ENCODE measurements at regions not wholly inside any gene's neighbourhood (a gene's known extent, or its start where the extent isn't known, plus 50 kb on each side); places are given as distances from the start of the nearest gene placed in this dataset.
"Not testable (repeated sequence)": the region's sequence is repeated elsewhere in the genome, so short reads cannot be mapped to it uniquely, and the experiment has no call there.

DNA sequence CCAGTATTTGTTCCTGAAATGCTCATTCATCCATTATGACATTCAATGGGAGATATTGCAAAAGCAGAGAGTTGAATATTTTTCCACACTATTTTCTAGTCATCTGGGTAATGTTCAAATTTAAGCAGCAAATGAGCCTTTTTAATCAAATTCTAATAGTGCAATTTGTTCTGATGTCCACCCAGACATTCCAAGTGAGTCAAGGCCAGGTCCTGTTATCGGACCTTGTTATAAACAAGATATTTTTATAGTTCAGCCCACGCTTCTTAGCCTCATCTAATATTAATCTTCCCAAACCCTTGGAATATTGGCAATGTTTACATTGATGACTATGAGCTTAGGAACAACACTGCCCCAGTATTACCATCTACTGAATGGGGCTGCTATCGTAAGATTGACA, 500.1 kb upstream of the PHF14 start:
- no peak for DNase-seq (ENCODE audit: low read depth, low spot score)
- CTCF ChIA-PET, result no interaction called here

DNA sequence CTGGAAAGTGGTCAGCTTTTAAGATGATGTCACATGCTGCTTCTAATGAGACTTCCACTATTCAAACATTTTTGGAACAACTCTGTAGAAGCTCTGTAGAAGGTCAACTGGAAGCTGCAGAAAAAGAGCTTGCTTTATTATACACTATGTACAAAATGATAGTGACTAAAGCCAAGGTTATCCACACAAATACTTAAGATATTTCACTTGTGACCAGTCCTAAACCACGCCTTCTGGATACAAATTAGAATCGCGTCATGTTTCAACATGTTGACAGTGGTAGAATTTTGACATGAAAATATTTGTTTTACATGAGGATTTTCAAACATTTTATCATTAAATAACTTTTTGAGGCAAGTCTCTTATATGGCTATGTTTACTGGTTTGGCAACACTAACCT, 499.6 kb upstream of the PHF14 start:
- no peak for DNase-seq (ENCODE audit: low read depth, low spot score)
- TF ChIP-seq, protein P1, sequence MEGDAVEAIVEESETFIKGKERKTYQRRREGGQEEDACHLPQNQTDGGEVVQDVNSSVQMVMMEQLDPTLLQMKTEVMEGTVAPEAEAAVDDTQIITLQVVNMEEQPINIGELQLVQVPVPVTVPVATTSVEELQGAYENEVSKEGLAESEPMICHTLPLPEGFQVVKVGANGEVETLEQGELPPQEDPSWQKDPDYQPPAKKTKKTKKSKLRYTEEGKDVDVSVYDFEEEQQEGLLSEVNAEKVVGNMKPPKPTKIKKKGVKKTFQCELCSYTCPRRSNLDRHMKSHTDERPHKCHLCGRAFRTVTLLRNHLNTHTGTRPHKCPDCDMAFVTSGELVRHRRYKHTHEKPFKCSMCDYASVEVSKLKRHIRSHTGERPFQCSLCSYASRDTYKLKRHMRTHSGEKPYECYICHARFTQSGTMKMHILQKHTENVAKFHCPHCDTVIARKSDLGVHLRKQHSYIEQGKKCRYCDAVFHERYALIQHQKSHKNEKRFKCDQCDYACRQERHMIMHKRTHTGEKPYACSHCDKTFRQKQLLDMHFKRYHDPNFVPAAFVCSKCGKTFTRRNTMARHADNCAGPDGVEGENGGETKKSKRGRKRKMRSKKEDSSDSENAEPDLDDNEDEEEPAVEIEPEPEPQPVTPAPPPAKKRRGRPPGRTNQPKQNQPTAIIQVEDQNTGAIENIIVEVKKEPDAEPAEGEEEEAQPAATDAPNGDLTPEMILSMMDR (IDR thresholded peaks at IDR 0.05; ENCODE audit: insufficient read depth, low read length, missing control alignments), result no peak
- POLR2A ChIA-PET, result no interaction called here
- no peak overlapping the region for H3K4me3 ChIP-seq (ENCODE audit: low read depth, low read length)
- CTCF ChIA-PET, result no interaction called here

More for the DNA sequence above, 500.1 kb upstream of the PHF14 start:
- no peak overlapping the region for H3K4me3 ChIP-seq (ENCODE audit: low read depth, low read length)
- POLR2A ChIA-PET, result no interaction called here
- TF ChIP-seq, protein P1 (IDR thresholded peaks at IDR 0.05; ENCODE audit: insufficient read depth, low read length, missing control alignments), result no peak

DNA sequence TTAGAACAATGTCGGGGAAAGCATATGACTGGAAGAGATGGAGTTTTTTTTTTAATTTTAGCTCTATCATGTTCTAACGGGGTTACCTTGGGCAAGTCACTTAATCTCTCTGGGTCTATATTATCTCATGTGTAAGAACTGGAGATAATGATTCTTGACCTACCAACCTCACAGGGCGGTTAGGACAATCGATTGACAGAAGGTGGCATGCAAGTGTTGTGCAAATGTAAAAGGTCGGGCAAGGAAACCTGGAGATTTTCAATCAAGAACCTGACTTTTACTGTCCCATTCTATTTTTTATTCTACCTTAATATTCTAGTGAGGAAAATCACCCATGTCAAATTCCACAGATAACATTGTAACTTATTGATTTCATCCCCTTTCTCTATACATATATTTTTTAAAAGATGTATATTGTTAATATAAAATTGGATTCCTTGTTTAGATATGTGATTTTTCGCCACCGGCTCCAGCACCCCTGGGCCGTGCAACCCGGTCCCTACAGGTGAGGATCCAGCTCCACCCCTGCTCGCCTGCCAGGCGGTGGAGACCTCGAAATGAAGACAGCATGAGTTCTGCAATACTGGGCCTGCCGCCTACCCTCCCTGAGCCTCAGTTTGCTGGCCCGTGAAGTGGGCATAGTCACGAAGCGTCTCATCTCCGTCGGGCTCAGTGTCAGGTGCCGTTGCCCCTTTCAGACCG, 497.6 kb upstream of the PHF14 start:
- H3K4me3 ChIP-seq (ENCODE audit: low read depth, low read length), result no peak overlapping the region
- no peak for DNase-seq (ENCODE audit: low read depth, low spot score)
- TF ChIP-seq, protein P1 (IDR thresholded peaks at IDR 0.05; ENCODE audit: insufficient read depth, low read length, missing control alignments), result no peak
- ChIA-PET POLR2A (no interaction called here), CTCF (no interaction called here)

DNA sequence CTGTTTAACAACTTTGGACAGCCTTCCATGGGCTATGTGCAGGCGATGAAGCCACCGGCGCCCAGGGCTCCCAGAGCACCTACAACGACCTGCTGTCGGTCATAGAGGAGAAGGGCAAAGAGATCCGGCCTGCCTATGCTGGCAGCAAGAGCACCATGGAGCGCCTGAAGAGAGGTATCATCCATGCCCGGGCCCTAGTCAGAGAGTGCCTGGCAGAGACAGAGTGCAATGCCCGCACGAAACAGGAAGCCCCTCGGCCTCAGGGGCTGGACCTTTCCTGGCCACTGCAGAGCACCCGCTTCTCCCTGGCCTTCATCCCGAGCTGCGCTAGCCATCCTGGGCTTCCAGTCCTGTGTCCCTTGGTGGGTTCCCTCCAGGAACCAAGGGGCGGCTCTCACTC, 497.0 kb upstream of the PHF14 start:
- POLR2A ChIA-PET, result no interaction called here
- no peak for DNase-seq (ENCODE audit: low read depth, low spot score)
- H3K4me3 ChIP-seq (ENCODE audit: low read depth, low read length), result no peak overlapping the region
- CTCF ChIA-PET, result no interaction called here
- TF ChIP-seq, protein P1 (IDR thresholded peaks at IDR 0.05; ENCODE audit: insufficient read depth, low read length, missing control alignments), result no peak

DNA sequence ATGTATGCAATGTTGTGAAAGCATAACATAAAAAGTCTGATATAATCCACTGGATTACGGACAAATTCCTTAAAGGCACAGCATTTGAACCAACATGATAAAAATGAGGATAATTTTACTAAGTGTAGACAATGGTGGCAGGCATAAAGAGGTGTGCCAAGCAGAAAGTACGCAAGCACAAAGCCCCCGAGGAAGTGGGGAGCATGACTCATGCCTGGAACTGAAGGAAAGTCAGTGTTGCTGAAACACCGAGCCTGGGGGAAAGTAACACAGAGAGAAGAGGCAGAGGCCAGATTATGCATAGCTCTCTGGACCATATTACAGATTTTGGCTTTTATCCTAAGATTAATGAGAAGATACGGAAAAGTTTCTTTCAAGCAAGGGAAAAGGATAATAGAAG, 490.0 kb upstream of the PHF14 start:
- H3K4me3 ChIP-seq (ENCODE audit: low read depth, low read length), result no peak overlapping the region
- no peak for DNase-seq (ENCODE audit: low read depth, low spot score)
- TF ChIP-seq, protein P1 (IDR thresholded peaks at IDR 0.05; ENCODE audit: insufficient read depth, low read length, missing control alignments), result no peak
- ChIA-PET POLR2A (no interaction called here), CTCF (no interaction called here)

DNA sequence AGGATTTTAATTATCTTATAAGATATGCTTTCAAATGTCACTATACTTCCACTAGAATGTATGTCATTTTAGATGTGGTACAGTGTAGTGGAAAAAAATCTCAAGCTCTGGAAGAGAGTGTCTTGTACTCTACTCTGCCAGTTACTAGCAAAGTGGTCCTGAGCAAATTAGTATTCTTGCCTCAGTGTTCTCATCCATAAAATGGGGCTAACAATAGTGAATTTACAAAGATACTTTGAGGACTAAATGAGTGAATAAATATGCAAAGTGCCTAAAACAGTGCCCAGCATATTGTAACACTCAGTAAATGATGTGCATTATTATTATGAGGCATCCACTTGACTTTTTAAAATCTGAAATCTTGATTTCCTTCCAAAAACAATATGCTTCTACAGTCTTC, 488.9 kb upstream of the PHF14 start:
- TF ChIP-seq, protein P1 (IDR thresholded peaks at IDR 0.05; ENCODE audit: insufficient read depth, low read length, missing control alignments), result no peak
- DNase-seq (ENCODE audit: low read depth, low spot score), result no peak
- no peak overlapping the region for H3K4me3 ChIP-seq (ENCODE audit: low read depth, low read length)
- ChIA-PET CTCF (no interaction called here), POLR2A (no interaction called here)

DNA sequence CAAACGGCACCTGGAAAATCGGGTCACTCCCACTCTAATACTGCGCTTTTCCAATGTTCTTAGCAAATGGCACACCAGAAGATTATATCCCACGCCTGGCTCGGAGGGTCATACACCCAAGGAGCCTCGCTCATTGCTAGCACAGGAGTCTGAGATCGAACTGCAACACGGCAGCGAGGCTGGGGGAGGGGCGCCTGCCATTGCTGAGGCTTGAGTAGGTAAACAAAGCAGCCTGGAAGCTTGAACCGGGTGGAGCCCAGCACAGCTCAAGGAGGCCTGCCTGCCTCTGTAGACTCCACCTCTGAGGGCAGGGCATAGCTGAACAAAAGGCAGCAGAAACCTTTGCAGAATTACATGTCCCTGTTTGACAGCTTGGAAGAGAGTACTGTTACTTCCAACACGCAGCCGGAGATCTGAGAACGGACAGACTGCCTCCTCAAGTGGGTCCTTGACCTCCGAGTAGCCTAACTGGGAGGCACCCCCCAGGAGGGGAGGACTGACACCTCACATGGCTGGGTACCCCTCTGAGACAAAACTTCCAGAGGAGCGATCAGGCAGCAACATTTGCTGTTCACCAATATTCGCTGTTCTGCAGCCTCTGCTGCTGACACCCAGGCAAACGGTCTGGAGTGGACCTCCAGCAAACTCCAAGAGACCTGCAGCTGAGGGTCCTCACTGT, 472.3 kb upstream of the PHF14 start:
- DNase-seq (ENCODE audit: low read depth, low spot score); CTCF ChIA-PET; H3K4me3 ChIP-seq (ENCODE audit: low read depth, low read length); POLR2A ChIA-PET: not testable (repeated sequence)

All from AG04449 (cell line).